Sigmoid colon (tissue), 6 donors: ENCODE measurements at regions not wholly inside any gene's neighbourhood (a gene's known extent, or its start where the extent isn't known, plus 50 kb on each side); places are given as distances from the start of the nearest gene placed in this dataset.

Source experiments
- DNase-seq: peaks from one replicate; pipeline ENCODE4 v3.0.0-alpha.2; 2019
- H3K27ac ChIP-seq, 4 donors: fragments of 200-600 bp; sonication (generic); one replicate each; pipeline ENCODE4 v1.5.1; 2016 to 2019; ENCODE audit warnings: mild to moderate bottlenecking in 1 of 4
- H3K27me3 ChIP-seq, 3 donors: fragments of 200-600 bp; sonication (generic); one replicate each; pipeline ENCODE4 v1.5.1; 2019; ENCODE audit warnings: mild to moderate bottlenecking in 1 of 3
- H3K36me3 ChIP-seq, 4 donors: fragments of 200-600 bp; sonication (generic); one replicate each; pipeline ENCODE4 v1.5.1; 2016 to 2019
- H3K4me1 ChIP-seq, 4 donors: fragments of 200-600 bp; sonication (generic); one replicate each; pipeline ENCODE4 v1.5.1; 2017 to 2019
- H3K4me3 ChIP-seq, 4 donors: fragments of 200-600 bp; sonication (generic); one replicate each; pipeline ENCODE4 v1.5.1; 2017 to 2019; ENCODE audit warnings: mild to moderate bottlenecking in 2 of 4, moderate library complexity in 1 of 4
- H3K9me3 ChIP-seq, 4 donors: fragments of 200-600 bp in 3 of 4; sonication (generic) in 3 of 4; one replicate each; pipeline versions ENCODE4 v1.5.1 to v1.6.1; 2013 to 2019
- CTCF ChIP-seq, 4 experiments: fragments of 450-650 bp in 3 of 4; fragments of 200-600 bp in 1 of 4; IDR thresholded peaks; one replicate each; pipeline ENCODE4 v1.5.1; 2016 to 2019; ENCODE audit warnings: antibody characterized with exemption in 4 of 4, mild to moderate bottlenecking in 3 of 4, moderate library complexity in 2 of 4
- EP300 ChIP-seq, 4 donors: sonication (generic); formaldehyde crosslinking; IDR thresholded peaks; one replicate each; pipeline ENCODE4 v1.6.1; 2017; ENCODE audit warnings: antibody characterized with exemption in 4 of 4
- POLR2A ChIP-seq, 2 donors: fragments of 450-650 bp; IDR thresholded peaks; one replicate each; pipeline ENCODE4 v1.6.1; 2016; ENCODE audit warnings: antibody characterized with exemption in 2 of 2, mild to moderate bottlenecking in 2 of 2, moderate library complexity in 2 of 2
- POLR2AphosphoS5 ChIP-seq, 4 donors: sonication (generic); formaldehyde crosslinking; IDR thresholded peaks; one replicate each; pipeline ENCODE4 v1.6.1; 2017; ENCODE audit warnings: antibody characterized with exemption in 4 of 4
- WGBS, 2 donors: extraction: QIAGEN DNeasy Blood & Tissue Kit; methylation state at CpG; one replicate each; pipeline ENCODE4 v1.1.7; 2013; 5-methylcytosine and 5-hydroxymethylcytosine counted together
- intact Hi-C: fragments of 100-400 bp; cut with DNase I; formaldehyde crosslinking; loops from one replicate; pipeline ENCODE4 v1.15.1; 2023
- donor health status: healthy with polysubstance abuse.
- donor health status: healthy.

DNA sequence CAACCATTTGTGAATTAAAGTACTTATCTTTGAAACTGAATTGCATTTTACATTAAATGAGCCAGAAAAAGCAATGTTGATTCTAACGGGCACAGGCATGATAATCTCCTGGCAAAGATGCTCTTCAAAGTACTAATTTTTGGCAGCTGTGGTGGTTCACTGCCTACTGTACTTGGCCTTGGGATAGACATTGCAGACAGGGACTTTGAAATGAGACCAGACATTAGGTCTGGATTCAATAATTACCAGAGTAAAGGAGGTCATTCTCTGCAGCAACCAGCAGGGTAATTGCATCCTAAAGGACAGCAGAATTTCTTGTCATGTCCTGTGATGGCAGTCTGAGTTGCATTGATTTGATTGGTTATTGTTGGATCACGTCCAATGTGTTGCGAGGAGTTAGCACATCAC is 986.5 kb downstream of the TDRD15 start:
- no peak for DNase-seq
- intact Hi-C loops = no loop called here
- Histone ChIP-seq H3K4me3 (no peak overlapping the region), H3K27ac (no peak overlapping the region), H3K27me3 (no peaks in the 10 kb centered on the region), H3K9me3 (peaks cover 0 to 1% (median 0%) of the 10 kb centered on the region in 4 donors), H3K4me1 (no peaks in the 10 kb centered on the region), H3K36me3 (no peaks in the 10 kb centered on the region)
- TF ChIP-seq POLR2AphosphoS5 (IDR thresholded peaks at IDR 0.05) (no peak), EP300 (IDR thresholded peaks at IDR 0.05) (no peak), CTCF (IDR thresholded peaks at IDR 0.05) (no peak), POLR2A (IDR thresholded peaks at IDR 0.05) (no peak)
- WGBS, 2 donors = 75 to 84% methylated on average over 3 of the region's 3 CpGs

- DNase-seq = no peak
- no peak overlapping the region for H3K4me3 ChIP-seq
- H3K27me3 ChIP-seq = no peaks in the 10 kb centered on the region
- TF ChIP-seq EP300 (IDR thresholded peaks at IDR 0.05) (no peak), POLR2AphosphoS5 (IDR thresholded peaks at IDR 0.05) (no peak), CTCF (IDR thresholded peaks at IDR 0.05) (no peak), POLR2A (IDR thresholded peaks at IDR 0.05) (no peak)
- no peaks in the 10 kb centered on the region for H3K36me3 ChIP-seq
- intact Hi-C loops = no loop called here
- no peaks in the 10 kb centered on the region for H3K4me1 ChIP-seq
- H3K9me3 ChIP-seq = peaks cover 0 to 4% (median 0%) of the 10 kb centered on the region in 4 donors
- 36 to 55% methylated on average over 4 of the region's 4 CpGs for WGBS, 2 donors
- no peak overlapping the region for H3K27ac ChIP-seq
Observed at GRCh38 chr2:22124003-22124402, 1000.2 kb downstream of the TDRD15 start.

DNA sequence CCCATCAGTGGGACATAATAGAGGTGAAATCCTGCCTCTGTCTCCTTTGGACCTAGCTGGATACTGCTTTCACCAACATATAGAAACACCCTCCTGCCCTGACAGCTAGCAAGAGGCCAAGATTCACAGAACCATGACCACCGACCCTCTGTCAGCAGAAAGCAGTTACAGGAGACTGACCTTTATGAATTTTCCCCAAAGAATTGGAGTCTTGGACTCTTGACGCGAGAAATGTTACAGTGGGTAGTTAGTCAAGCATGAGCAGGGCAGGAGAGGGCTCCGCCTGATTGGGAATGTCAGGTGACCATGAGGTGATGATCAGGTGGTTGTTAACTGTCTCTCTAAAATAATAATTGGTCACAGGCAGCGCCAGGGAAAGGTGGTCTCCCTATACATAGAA is 1002.3 kb downstream of the TDRD15 start:
- no peaks in the 10 kb centered on the region for H3K4me1 ChIP-seq
- H3K36me3 ChIP-seq = no peaks in the 10 kb centered on the region
- TF ChIP-seq EP300 (IDR thresholded peaks at IDR 0.05) = no peak
- no peak for TF ChIP-seq POLR2AphosphoS5 (IDR thresholded peaks at IDR 0.05)
- TF ChIP-seq CTCF (IDR thresholded peaks at IDR 0.05) = no peak
- TF ChIP-seq POLR2A (IDR thresholded peaks at IDR 0.05) = no peak
- no peak for DNase-seq
- intact Hi-C loops = no loop called here
- H3K27me3 ChIP-seq = no peaks in the 10 kb centered on the region
- H3K4me3 ChIP-seq = no peak overlapping the region
- no peak overlapping the region for H3K27ac ChIP-seq
- WGBS, 2 donors = 87 to 94% methylated on average over 5 of the region's 5 CpGs
- H3K9me3 ChIP-seq = peaks cover 0 to 4% (median 0%) of the 10 kb centered on the region in 4 donors

- H3K4me3 ChIP-seq = no peak overlapping the region
- H3K27me3 ChIP-seq = no peaks in the 10 kb centered on the region
- peaks cover 0 to 4% (median 0%) of the 10 kb centered on the region in 4 donors for H3K9me3 ChIP-seq
- intact Hi-C loops = no loop called here
- no peaks in the 10 kb centered on the region for H3K36me3 ChIP-seq
- TF ChIP-seq CTCF (IDR thresholded peaks at IDR 0.05) = no peak
- TF ChIP-seq POLR2A (IDR thresholded peaks at IDR 0.05) = no peak
- no peak for TF ChIP-seq POLR2AphosphoS5 (IDR thresholded peaks at IDR 0.05)
- no peak for TF ChIP-seq EP300 (IDR thresholded peaks at IDR 0.05)
- H3K27ac ChIP-seq = no peak overlapping the region
- DNase-seq = no peak
- no peaks in the 10 kb centered on the region for H3K4me1 ChIP-seq
Observed at GRCh38 chr2:22126978-22127377, 1003.2 kb downstream of the TDRD15 start.

- intact Hi-C loops = no loop called here
- Histone ChIP-seq H3K27ac (no peak overlapping the region), H3K9me3 (no peaks in the 10 kb centered on the region), H3K36me3 (no peaks in the 10 kb centered on the region), H3K27me3 (no peaks in the 10 kb centered on the region), H3K4me3 (no peak overlapping the region), H3K4me1 (no peaks in the 10 kb centered on the region)
- WGBS, 2 donors = 77 to 81% methylated on average over 4 of the region's 4 CpGs
- DNase-seq = no peak
- no peak for TF ChIP-seq POLR2AphosphoS5 (IDR thresholded peaks at IDR 0.05)
- no peak for TF ChIP-seq EP300 (IDR thresholded peaks at IDR 0.05)
- TF ChIP-seq POLR2A (IDR thresholded peaks at IDR 0.05) = no peak
- TF ChIP-seq CTCF (IDR thresholded peaks at IDR 0.05) = no peak
Observed at GRCh38 chr2:22134421-22134820, 1010.7 kb downstream of the TDRD15 start.
